ENCODE measurements at regions not wholly inside any gene's neighbourhood (a gene's known extent, or its start where the extent isn't known, plus 50 kb on each side); places are given as distances from the start of the nearest gene placed in this dataset.
"Not testable (repeated sequence)": the region's sequence is repeated elsewhere in the genome, so short reads cannot be mapped to it uniquely, and the experiment has no call there.

- no peak for DNase-seq (ENCODE audit: low read depth, low spot score)
- BruUV-seq (replicated peaks), result no TSS peak
- no peak overlapping the region for H3K27ac ChIP-seq (ENCODE audit: insufficient read depth, low read depth, low read length)
- no peak overlapping the region for H3K9ac ChIP-seq (replicated peaks; ENCODE audit: extremely low read depth, insufficient read depth, low read length)
- H3K36me3 ChIP-seq (ENCODE audit: control insufficient read depth in 2 of 2, extremely low read depth in 1 of 2, insufficient read depth in 2 of 2, low read length in 2 of 2), result no peaks in the 10 kb centered on the region
- peaks cover 2% of the 10 kb centered on the region for H3K9me3 ChIP-seq (replicated peaks; ENCODE audit: control insufficient read depth, insufficient read depth, low read length)
- CTCF ChIA-PET, result no interaction called here
- dilution Hi-C loops (cut with MboI; ENCODE audit: extremely low pct_ligation_motif_present, low sequenced_read_pairs), result no loop called here
- no peaks in the 10 kb centered on the region for H3K79me2 ChIP-seq (ENCODE audit: control insufficient read depth, insufficient read depth, low read length)
- H3K27me3 ChIP-seq (ENCODE audit: control insufficient read depth in 2 of 2, insufficient read depth in 2 of 2, low read length in 2 of 2), result no peaks in the 10 kb centered on the region
- no peaks in the 10 kb centered on the region for H3K9me1 ChIP-seq (replicated peaks; ENCODE audit: control insufficient read depth, extremely low read depth, insufficient read depth, low read length)
- H4K20me1 ChIP-seq (replicated peaks; ENCODE audit: control insufficient read depth, extremely low read depth, insufficient read depth, low read length), result no peaks in the 10 kb centered on the region
- H2AFZ ChIP-seq (ENCODE audit: low read depth, low read length), result no peak overlapping the region
- POLR2A ChIA-PET, result no interaction called here
- H3K4me3 ChIP-seq (replicated peaks in 1 of 3; ENCODE audit: insufficient read depth in 1 of 3, low read depth in 1 of 3, low read length in 3 of 3), result no peak overlapping the region
- no peak for FAIRE-seq
- no peaks in the 10 kb centered on the region for H3K4me1 ChIP-seq (ENCODE audit: control insufficient read depth, extremely low read depth, insufficient read depth, low read length)
- intact Hi-C loops (cut with micrococcal nuclease), result no loop called here
- H3K4me2 ChIP-seq (ENCODE audit: insufficient read depth, low read length), result no peak overlapping the region
- no peak for TF ChIP-seq POLR2AphosphoS5 (IDR thresholded peaks at IDR 0.05; ENCODE audit: insufficient read depth, low read depth, low read length)
- TF ChIP-seq CTCF (IDR thresholded peaks at IDR 0.05; ENCODE audit: extremely low read depth in 1 of 2, insufficient read depth in 1 of 2, low read depth in 1 of 2, low read length in 2 of 2), result no peak
- no peak for TF ChIP-seq EZH2 (IDR thresholded peaks at IDR 0.05; ENCODE audit: borderline replicate concordance, low read depth, low read length, severe bottlenecking)
- no peak for TF ChIP-seq POLR2A (IDR thresholded peaks at IDR 0.05; ENCODE audit: low read depth, low read length)
- TF ChIP-seq MAX (IDR thresholded peaks at IDR 0.05; ENCODE audit: insufficient read depth, insufficient read length), result no peak
- no peak for TF ChIP-seq FOS (IDR thresholded peaks at IDR 0.05; ENCODE audit: borderline replicate concordance, insufficient read depth, low read length)
- TF ChIP-seq MYC (IDR thresholded peaks at IDR 0.05; ENCODE audit: low read depth, low read length), result no peak
- no peak for TF ChIP-seq JUN (IDR thresholded peaks at IDR 0.05; ENCODE audit: borderline replicate concordance, insufficient read depth, insufficient read length, low read depth)
- no peak for TF ChIP-seq GATA2 (IDR thresholded peaks at IDR 0.05; ENCODE audit: insufficient read depth, insufficient read length, low read depth, low read length)
Measured at GRCh38 chr13:83117046-83117445, 765.2 kb downstream of the SLITRK1 start.

GRCh38 chr13:83101574-83102247 is 780.6 kb downstream of the SLITRK1 start:
- POLR2A ChIA-PET; H3K9me1 ChIP-seq (replicated peaks; ENCODE audit: control insufficient read depth, extremely low read depth, insufficient read depth, low read length): not testable (repeated sequence)

More at GRCh38 chr13:83101574-83102247, 780.6 kb downstream of the SLITRK1 start:
- DNase-seq (ENCODE audit: low read depth, low spot score); dilution Hi-C loops (cut with MboI; ENCODE audit: extremely low pct_ligation_motif_present, low sequenced_read_pairs); H3K4me3 ChIP-seq (replicated peaks in 1 of 3; ENCODE audit: insufficient read depth in 1 of 3, low read depth in 1 of 3, low read length in 3 of 3); H3K36me3 ChIP-seq (ENCODE audit: control insufficient read depth in 2 of 2, extremely low read depth in 1 of 2, insufficient read depth in 2 of 2, low read length in 2 of 2); H3K9me3 ChIP-seq (replicated peaks; ENCODE audit: control insufficient read depth, insufficient read depth, low read length); H3K9ac ChIP-seq (replicated peaks; ENCODE audit: extremely low read depth, insufficient read depth, low read length); H3K79me2 ChIP-seq (ENCODE audit: control insufficient read depth, insufficient read depth, low read length); CTCF ChIA-PET; FAIRE-seq; intact Hi-C loops (cut with micrococcal nuclease); H3K27ac ChIP-seq (ENCODE audit: insufficient read depth, low read depth, low read length); H2AFZ ChIP-seq (ENCODE audit: low read depth, low read length); H3K27me3 ChIP-seq (ENCODE audit: control insufficient read depth in 2 of 2, insufficient read depth in 2 of 2, low read length in 2 of 2); H3K4me1 ChIP-seq (ENCODE audit: control insufficient read depth, extremely low read depth, insufficient read depth, low read length); H4K20me1 ChIP-seq (replicated peaks; ENCODE audit: control insufficient read depth, extremely low read depth, insufficient read depth, low read length); H3K4me2 ChIP-seq (ENCODE audit: insufficient read depth, low read length); BruUV-seq (replicated peaks): not testable (repeated sequence)

Data from endothelial cell of umbilical vein (primary cell).